ENCODE measurements at regions not wholly inside any gene's neighbourhood (a gene's known extent, or its start where the extent isn't known, plus 50 kb on each side); places are given as distances from the start of the nearest gene placed in this dataset.
"Not testable (repeated sequence)": the region's sequence is repeated elsewhere in the genome, so short reads cannot be mapped to it uniquely, and the experiment has no call there.

DNA sequence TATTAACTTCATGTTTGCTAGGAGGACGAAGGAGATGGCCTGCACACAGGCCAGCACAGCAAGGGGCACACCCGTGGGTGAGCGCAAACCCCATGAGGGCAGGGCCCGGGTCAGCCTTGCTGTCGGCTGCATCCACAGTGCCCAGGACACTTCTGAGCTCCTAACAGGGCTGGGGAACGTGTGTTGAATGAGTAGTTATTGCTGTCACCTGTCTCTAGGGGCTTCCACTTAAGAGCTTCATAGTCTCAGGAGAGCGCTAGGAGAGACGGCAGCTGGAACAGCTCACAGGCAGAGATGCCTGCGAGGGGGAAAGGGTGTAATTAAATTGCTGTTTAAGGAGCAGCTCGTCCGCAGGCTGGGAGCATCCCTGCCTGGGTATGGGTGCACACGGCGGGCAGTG lies 91.4 kb upstream of the NEURL1B start:
- no peak for DNase-seq (ENCODE audit: low read depth in 2 of 3, low spot score in 2 of 3)

DNA sequence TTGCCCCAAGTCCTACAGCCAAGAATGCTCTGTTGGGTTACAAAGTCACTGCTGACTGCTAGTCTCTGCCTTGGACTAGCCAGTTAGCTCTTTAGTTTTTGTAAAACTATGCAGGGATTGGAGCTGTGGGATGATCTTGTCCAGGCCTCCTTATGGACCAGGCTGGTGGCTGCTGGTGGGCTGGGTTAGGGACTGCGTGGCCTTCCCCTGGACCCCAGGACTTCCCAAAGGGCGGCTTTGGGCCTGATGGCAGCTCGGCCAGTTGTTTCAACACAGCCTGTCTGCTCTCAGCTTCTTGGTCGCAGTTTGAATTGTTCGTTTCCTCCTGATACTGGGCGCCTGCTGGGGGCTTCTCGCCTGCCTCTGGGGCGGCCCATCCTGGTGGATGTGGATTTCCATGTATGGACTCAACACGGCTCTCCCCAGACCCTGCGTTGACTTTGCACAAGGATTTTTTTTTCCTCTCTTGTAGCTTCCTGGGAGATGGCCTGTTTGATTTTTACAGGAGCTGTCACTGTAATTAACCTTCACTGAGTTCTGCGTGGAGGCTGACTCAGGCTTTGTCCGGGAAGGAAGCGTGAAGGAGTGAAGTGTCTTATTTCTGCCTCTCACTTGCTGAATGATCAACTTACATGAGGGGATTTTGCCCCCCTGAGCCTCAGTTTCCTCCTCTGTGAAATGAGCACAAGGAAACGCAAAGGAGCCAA lies 91.9 kb upstream of the NEURL1B start:
- no peak for DNase-seq (ENCODE audit: low read depth in 2 of 3, low spot score in 2 of 3)

DNA sequence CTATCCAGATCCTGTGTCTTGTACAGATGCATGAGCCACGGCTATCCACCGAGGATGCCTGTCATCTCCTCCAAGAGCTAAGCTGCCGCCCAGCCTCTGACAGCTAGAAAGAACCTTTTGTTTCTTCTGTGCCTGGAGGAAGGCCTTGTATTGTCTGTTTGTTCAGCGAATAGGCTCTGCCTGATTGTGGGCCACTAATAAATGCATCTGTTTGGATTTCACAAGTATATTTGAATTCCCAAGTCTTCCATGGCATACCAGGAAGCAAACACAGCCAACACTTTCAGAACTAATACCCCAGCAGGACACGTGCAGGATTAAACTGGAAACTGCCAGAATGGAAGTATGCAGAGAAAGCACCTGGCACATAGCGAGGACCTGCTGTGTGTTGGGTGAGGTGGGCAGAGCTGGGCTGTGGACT lies 92.7 kb upstream of the NEURL1B start:
- DNase-seq (ENCODE audit: low read depth in 2 of 3, low spot score in 2 of 3): no peak

DNA sequence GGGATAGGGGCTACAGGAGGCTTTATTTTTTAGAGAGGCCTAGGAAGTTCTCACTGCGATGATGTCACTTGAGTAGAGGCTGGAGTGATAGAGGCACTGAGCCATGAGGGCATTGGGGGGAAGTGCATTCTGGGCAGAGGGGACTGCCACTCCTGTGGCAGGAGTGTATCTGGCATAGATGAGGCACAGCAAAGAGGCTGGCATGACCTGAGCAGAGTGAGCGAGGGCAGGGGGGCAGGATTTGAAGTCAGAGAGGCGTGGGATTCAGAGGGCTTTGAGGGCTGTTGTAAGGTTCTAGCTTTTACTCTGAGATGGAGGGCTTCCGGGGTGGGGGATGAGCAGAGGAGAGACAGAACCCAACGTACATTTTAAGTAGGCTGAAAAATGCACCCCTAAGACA lies 91.9 kb upstream of the SH3PXD2B start:
- no peak for DNase-seq (ENCODE audit: low read depth in 2 of 3, low spot score in 2 of 3)

DNA sequence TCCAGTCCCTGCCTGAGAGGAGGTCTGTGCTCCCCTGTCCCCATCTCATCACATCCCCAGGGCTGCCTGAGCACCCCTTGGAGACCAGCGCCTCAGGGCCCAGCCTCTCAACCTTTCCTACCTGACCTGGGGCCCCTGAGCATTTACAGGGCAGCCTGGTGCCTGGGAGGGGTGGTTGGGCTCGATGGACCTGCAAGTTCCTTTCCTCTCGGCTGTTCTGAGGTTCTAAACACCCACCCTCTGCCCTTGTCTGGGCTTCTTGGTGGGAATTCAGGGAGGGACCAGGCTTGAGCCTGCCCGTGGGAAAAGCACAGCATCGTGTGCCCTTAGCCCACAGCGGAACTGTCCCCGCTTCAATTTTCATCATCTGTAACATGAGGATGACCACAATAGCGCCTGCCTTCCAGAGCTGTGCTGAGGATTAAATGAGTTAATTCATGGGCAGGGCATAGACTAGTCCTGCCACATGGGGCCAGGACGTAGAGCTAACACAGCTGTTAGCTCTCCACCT lies 91.0 kb upstream of the SH3PXD2B start:
- DNase-seq (ENCODE audit: low read depth in 2 of 3, low spot score in 2 of 3): no peak

DNA sequence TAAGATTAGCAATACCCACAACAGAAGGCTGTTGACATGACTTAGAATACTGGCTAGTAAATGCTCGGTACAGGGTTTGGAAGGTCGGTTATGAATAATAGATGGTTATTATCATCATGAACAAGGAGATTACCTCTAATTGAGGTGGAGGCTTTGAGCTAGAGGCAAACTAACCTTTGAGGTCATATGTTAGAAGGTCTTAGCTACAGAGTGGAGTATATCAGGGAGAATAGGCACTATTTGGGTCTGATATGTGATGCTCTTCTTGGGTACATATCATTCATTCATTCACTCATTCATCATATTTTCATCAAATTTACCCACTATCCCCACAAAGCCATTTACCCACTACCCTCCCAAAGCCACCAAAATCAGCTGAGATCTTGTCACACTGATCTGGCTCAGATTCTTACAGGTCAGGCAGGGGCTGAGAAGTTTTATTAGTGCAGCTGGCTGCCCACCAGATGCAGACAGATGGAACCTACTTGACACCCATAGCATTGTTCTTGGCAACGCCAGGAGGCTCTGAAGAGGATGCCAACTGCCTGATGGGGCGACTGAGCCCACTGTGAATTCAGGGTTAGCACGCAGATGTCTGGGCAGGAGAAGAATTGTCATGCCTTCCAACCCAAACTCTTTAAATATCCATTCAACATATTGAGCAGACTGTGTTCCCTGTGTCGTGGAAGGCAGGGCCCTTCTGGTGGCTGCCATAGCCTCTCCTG lies 90.2 kb upstream of the SH3PXD2B start:
- DNase-seq (ENCODE audit: low read depth in 2 of 3, low spot score in 2 of 3): no peak

DNA sequence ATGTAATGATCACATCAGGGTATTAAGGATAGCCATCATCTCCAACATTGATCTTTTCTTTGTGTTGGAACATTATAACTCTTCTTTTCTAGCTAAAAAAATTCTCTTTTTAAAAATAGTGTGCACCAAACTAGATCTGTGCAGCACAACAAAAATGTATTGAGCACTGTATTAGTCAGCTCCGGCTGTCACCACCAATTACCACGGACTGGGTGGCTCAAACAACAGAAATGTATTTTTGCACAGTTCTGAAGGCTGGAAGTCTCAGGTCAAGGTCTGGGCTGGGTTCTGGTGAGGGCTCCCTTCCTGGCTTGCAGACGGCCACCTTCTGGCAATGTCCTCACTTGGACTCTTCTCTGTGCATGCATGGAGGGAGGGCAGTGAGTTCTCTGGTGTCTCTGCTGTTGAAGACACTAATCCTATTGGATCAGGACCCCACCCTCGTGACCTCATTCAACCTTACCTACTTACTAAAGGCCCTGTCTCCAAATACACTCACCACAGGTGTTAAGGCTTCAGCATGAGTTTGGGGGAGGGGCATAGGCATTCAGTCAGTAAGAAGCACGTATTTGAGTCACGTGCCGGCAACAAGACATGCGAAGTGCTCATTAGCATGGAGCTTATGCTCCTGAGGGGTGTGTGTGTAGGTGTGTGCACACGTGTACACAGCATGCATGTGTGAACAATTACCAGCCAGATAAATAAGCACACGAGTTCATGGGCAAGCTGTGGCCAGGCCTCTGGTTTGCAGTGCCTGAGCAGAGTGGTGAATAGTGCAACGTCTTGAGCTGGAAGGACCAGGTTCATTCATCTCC lies 89.4 kb upstream of the SH3PXD2B start:
- DNase-seq (ENCODE audit: low read depth in 2 of 3, low spot score in 2 of 3): no peak

DNA sequence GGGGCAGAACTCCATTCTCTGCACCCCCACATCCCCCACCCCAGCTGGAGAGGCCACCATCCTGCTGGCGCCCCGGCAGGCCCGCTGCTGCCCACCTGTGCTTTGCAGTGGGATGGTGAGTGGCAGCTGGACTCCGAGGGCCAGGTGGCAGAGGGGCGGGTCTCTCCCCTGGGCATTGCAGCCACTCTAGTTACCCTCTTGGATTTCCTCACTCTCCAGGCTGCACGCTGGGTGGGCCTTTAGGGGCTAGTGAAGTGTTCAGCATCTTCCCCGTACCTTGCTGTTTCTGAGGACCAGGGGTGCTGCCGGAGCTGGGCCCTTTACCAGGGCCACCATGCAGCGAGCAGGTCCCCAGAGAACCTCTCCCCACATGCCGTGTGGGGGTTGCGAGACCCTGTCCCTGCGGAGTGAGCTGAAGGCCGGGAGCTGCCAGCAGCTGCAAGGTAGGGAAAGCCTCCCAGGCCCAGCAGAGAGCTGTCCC lies 88.4 kb upstream of the SH3PXD2B start:
- no peak for DNase-seq (ENCODE audit: low read depth in 2 of 3, low spot score in 2 of 3)

DNA sequence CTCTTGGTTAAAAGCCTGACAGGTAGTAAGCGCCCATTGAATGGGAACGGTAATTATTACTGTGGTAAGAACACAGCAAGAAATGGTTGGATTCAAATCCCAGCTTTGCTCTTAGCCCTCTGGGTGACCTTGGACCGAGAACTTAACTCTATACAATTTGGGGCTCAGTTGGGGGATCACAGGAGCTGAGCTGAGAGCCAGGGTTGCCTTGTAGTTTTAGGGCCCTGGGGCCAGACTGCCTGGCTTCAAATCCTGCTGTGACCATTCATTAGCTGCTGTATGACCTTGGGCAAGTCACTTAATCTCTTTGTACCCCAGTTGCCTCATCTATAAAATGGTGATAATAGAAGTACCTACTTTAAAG lies 87.4 kb upstream of the SH3PXD2B start:
- no peak for DNase-seq (ENCODE audit: low read depth in 2 of 3, low spot score in 2 of 3)

DNA sequence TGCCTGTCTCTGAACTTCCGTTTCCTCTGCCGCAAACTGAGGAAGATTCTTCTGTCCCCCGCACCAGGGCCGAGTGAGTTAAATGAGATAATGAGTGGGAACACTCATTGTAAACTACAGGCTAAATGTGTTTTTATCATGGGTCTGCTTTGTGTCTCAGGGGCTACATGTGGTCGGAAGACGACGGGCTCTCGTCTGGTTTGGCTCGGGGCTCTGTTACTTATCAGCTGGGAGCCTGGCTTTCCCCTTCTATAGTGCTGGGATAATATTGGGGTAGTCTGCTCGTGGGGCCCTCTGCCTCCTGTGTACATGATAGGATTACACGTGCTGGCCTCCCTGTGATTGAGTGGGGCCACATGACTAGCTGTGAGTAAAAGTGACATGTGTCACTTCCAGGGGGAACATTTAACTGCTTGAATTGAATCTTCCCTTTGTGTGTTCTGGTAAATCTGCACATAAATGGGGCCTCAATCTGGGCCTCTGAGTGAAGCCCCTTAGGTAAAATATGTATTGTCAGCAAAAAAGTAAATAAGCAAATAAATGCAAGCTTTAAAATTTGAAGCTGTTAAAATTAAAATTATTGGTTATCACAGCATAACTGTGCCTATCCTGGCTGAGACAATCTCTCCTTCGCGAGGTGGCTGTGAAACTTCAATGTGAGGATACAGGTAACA lies 86.9 kb upstream of the SH3PXD2B start:
- no peak for DNase-seq (ENCODE audit: low read depth in 2 of 3, low spot score in 2 of 3)

DNA sequence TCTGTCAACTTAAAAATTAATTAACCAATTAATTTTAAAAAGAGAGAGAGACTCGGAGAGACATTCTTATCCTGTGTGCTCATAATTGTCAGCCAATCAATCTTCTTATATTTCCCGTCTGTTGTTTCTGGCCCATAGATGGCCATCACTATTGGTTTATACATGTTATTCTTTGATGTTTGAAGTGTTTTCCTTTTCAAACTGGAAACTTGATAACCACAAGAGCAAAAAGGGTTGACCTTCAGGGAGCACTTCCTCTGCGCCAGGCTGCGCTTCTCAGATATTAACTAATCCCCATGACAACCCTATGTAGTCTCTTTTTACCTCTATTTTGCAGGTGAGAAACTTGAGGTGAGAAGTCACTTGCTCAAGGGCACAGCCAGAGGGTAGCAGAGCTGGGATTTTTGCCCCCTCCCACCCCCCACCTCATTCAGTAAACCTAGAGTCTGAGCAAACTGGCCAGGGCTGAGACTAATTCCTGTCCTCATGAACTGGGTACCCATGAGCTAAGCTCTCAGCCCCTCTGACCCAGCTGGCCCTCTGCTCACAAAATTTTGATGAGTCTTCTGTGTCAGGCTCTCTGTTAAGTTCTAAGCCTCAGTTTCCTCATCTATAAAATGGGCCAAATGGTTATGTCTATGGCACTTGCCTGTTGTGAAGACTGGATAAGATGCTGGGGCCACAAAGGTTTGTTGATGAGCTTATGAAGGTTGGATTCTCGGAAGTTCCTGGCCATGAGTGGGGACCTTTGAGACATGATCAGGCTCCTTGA lies 86.0 kb upstream of the SH3PXD2B start:
- no peak for DNase-seq (ENCODE audit: low read depth in 2 of 3, low spot score in 2 of 3)

DNA sequence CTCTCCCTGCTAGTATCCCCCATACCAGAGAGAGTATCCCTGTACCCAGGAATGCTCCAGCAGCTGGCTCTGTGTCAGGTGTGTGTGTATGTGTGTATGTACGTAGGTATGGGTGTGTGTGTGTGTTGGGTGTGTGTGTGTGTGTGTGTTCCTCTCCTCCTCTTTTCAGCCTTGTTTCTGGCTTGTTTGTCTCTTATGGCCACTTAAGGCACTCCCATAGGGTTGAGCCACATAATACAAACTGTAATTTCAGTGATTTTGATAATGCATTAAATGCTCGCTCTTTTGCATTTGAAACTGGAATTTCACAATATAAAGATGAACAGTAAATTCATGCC lies 80.8 kb upstream of the SH3PXD2B start:
- no peak for DNase-seq (ENCODE audit: low read depth in 2 of 3, low spot score in 2 of 3)

DNA sequence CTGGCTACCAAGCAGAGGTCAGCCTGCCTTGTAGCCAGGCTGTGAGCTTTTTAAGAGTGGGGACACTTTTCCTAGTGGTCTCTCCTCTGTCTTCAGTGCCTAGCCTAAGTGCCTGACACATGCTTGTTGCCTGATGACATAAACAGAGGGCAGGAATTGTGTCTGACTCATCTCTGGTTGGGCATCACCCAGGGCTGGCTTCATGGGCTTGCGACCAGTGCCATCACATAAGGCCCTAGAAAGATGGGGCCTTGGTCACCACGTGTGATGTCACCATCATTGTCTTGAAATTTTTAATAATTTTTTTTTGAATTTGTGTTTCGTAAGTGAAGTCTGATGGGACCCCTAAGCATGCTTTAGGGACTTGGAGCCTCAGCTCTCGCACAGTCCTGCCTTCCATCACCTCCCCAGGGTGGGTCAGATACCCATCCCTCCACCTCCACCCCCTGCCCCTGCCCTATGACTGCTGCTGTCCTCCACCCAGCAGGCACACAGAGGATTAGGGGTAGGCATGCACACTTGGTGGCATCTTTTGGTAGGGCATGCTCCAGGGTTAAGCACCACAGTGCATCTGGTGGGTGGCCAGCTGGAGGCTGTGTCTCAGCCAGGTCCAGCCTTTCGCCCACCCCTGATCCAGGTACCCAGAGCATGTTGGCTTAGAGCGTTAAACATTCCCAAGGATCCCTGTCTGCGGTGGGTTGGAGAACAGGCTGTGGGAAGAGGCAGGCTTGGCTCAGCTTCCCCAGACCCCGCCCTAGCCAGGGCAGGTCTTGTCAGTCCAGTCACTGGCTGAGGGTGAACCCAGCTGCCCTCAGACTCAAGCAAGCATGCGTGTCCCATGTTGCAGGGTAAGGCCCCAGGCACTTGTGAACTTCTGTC lies 80.1 kb upstream of the SH3PXD2B start:
- no peak for DNase-seq (ENCODE audit: low read depth in 2 of 3, low spot score in 2 of 3)

DNA sequence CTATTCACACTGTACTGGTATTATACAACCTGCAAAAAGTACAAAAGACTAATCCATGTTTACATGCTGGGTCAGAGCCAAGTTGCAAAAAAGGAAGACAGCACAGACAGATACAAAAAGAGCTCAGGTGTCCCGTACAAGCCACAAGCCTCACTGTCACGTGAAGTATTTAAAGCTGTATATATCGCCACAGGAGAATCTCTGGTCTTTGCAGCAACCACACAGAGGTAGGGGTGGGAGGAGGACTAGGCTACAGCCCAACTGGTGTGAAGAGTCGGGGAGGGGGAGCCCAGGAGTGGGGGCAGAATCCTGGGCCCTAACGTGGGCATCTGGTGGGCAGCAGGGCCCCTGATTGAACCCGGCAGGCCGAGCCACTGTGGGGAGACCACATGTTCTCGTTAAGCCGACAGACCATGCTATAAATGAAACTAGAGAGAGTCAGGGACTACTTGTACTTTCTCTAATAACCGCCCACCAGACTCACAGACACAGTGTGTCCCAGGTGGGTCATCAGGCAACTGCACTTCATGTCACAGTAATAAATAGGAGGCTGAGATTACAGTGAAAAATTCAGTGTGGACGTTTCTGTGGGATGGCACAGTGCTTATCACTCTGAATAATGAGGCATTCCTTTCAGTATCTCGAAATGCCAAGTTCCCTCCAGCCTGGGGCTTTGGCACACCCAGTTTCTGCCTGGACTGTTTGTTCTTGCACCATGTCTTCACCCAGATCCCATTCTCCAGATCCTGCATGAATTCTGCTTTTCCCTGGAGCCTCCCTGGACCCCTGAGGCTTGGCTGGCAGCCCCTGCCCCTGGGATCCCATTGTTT lies 79.3 kb upstream of the SH3PXD2B start:
- no peak for DNase-seq (ENCODE audit: low read depth in 2 of 3, low spot score in 2 of 3)

DNA sequence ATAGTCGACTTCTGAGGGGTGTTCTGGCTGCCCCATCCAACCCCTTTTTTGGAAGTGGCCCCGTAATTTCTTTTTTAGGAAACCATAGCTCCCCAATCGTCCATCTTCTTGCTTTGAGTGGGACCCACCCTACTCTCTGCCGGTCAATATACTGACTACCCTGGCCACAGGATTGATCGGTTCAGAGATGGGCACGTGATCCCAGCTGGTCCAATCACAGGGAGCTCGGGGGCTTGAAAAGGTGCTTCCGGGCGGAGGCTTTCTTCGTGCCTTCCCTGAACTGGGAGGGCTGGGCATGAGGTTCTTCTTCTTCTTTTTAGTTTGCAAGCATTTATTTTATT lies 78.7 kb upstream of the SH3PXD2B start:
- no peak for DNase-seq (ENCODE audit: low read depth in 2 of 3, low spot score in 2 of 3)

DNA sequence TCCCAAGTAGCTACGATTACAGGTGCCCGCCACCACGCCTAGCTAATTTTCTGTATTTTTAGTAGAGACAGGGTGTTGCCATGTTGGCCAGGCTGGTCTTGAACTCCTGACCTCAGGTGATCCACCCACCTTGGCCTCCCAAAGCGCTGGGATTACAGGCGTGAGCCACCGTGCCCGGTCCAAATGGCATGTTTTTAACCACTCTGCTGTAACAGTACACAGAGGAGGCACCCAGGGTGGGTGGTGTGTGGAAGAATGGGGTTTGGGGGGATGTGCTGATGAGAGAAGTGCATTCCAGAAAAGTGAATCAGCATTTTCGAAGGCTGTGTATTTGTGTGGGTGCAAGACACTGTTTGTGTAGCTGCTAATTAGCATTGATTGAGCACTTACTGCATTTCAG lies 78.1 kb upstream of the SH3PXD2B start:
- not testable (repeated sequence) for DNase-seq (ENCODE audit: low read depth in 2 of 3, low spot score in 2 of 3)

DNA sequence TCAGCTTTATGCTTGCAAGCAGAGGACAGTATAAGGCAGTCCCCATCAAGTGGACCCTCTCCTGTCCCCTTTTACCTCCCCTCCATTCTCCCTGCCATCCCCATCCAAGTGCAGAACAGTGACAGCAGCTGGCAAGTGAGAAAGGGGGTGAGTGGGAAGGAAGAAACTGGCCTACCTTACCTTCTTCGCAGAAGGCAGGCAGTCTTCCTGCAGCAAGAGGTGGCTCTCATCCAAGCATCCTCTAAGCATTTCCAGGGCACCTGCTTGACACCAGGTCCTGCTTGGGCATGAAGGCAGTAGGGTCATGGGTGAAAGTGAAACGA lies 77.3 kb upstream of the SH3PXD2B start:
- no peak for DNase-seq (ENCODE audit: low read depth in 2 of 3, low spot score in 2 of 3)

DNA sequence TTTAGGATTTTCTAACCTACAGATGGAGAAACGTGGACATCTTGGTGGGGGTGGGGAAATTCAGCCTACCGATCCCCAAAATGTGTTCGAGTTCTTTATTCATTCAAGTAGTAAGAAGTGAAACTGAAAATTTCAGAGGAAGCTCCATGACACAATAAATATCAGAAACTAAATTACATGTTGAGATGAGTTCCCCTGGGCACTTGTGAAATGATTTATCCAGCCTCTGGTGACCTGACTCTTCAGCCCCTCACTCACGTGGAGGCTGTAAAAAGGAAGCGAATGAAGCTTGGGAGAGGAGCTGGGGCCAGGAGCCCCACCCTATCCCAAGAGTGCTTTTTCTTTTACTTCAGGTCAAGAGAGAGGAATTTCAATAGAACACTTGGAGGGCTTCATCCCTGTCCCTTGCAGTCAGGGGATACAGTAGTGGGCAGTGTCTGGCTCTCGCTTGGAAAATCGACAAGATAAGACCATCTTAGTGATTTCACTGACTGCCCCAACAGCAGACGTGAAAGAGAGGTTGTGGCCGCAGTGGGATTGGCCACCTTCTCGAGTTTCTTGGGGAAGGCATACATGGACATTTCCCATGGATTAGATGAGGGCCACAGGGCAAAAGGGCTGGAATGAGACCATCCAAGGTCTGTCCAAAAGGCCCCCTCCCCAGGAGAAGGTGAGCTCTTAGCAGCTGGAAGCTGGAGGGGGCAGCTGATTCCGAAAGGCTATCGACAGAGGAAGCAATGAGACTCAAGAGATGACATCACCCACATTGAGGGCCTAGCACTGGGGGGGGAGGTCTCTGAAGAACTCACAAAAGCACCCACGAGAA lies 76.8 kb upstream of the SH3PXD2B start:
- DNase-seq (ENCODE audit: low read depth in 2 of 3, low spot score in 2 of 3): no peak
